NB4 (cell line): ENCODE measurements at regions not wholly inside any gene's neighbourhood (a gene's known extent, or its start where the extent isn't known, plus 50 kb on each side); places are given as distances from the start of the nearest gene placed in this dataset.

ENCODE experiments used
- MYC ChIP-seq: IDR thresholded peaks from 2 replicates; pipeline ENCODE4 v1.6.1; 2011; ENCODE audit warnings: low read depth, low read length
- POLR2A ChIP-seq: IDR thresholded peaks from 2 replicates; pipeline ENCODE4 v1.6.1; 2011; ENCODE audit warnings: mild to moderate bottlenecking; ENCODE audit not compliant: insufficient read length; ENCODE audit errors: extremely low read depth
- TF ChIP-seq, protein P1 (sequence below): IDR thresholded peaks from one replicate; pipeline ENCODE4 v1.5.1; 2012; ENCODE audit warnings: low read depth, low read length
- TF ChIP-seq, protein P2 (sequence below): IDR thresholded peaks from 2 replicates; pipeline ENCODE4 v1.6.1; 2011; ENCODE audit warnings: low read depth, low read length

DNA sequence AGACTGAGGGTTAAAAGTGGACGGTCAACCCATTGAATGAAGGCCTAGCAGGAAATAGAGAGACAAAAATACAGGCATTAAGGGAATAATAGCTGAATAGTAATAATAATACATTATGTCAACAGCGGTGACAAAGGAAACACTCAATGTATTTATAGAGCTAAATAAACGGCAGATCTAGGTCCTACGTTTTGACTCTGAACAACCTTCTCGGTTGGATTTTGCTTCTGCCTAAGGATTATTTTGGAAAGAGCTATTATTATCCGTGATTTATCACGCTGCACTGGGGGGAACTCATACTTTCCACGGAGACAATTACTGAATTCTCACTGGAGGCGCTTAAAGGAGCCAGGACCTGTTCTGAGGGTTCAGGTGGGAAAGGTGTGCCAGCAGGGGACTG lies 118.2 kb upstream of the KIRREL3 start:
- TF ChIP-seq, protein P1, sequence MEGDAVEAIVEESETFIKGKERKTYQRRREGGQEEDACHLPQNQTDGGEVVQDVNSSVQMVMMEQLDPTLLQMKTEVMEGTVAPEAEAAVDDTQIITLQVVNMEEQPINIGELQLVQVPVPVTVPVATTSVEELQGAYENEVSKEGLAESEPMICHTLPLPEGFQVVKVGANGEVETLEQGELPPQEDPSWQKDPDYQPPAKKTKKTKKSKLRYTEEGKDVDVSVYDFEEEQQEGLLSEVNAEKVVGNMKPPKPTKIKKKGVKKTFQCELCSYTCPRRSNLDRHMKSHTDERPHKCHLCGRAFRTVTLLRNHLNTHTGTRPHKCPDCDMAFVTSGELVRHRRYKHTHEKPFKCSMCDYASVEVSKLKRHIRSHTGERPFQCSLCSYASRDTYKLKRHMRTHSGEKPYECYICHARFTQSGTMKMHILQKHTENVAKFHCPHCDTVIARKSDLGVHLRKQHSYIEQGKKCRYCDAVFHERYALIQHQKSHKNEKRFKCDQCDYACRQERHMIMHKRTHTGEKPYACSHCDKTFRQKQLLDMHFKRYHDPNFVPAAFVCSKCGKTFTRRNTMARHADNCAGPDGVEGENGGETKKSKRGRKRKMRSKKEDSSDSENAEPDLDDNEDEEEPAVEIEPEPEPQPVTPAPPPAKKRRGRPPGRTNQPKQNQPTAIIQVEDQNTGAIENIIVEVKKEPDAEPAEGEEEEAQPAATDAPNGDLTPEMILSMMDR: no peak
- TF ChIP-seq, protein P2, sequence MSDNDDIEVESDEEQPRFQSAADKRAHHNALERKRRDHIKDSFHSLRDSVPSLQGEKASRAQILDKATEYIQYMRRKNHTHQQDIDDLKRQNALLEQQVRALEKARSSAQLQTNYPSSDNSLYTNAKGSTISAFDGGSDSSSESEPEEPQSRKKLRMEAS: no peak
- TF ChIP-seq POLR2A (no peak), MYC (no peak)
